PC-3 (cell line): ENCODE measurements at regions not wholly inside any gene's neighbourhood (a gene's known extent, or its start where the extent isn't known, plus 50 kb on each side); places are given as distances from the start of the nearest gene placed in this dataset.

Source experiments
- ATAC-seq: fragments of 200-7000 bp; cut with Tn5 transposase; 2 replicates; pipeline ENCODE4 v1.9.1; 2020; ENCODE audit warnings: mild to moderate bottlenecking, moderate library complexity
- BruUV-seq: library from RNA; stranded (reverse); fragments of 400-500 nt; replicated peaks from 2 replicates; lab custom pipeline; 2021; lab: Mats Ljungman, UMichigan
- CTCF ChIA-PET: fragments of 300-600 bp; sonication (Branson Sonifier 250); formaldehyde crosslinking; loops from one replicate; lab custom pipeline; 2022; ENCODE audit warnings: antibody characterized with exemption; lab: Charles Lee
- POLR2A ChIA-PET: fragments of 300-600 bp; sonication (Branson Sonifier 250); formaldehyde crosslinking; loops from one replicate; lab custom pipeline; 2022; ENCODE audit warnings: antibody characterized with exemption; ENCODE audit not compliant: unreplicated experiment; lab: Charles Lee
- DNase-seq: peaks from one replicate; pipeline ENCODE4 v3.0.0-alpha.2; 2015
- H2AFZ ChIP-seq: fragments of 300-600 bp; sonication (generic); 2 replicates; pipeline ENCODE4 v1.6.0; 2016; ENCODE audit warnings: antibody characterized with exemption, low read length
- H3F3A ChIP-seq: fragments of 300-600 bp; sonication (generic); one replicate; pipeline ENCODE4 v1.6.0; 2017; ENCODE audit warnings: antibody characterized with exemption, low read length, control low read depth, mild to moderate bottlenecking; ENCODE audit not compliant: unreplicated experiment
- H3K27ac ChIP-seq: fragments of 300-600 bp; sonication (generic); 2 replicates; pipeline ENCODE4 v1.5.1; 2016; ENCODE audit warnings: mild to moderate bottlenecking, low read length
- H3K27me3 ChIP-seq: fragments of 300-600 bp; sonication (generic); 2 replicates; pipeline ENCODE4 v1.6.1; 2016; ENCODE audit warnings: low read length, mixed read lengths
- H3K36me3 ChIP-seq: fragments of 300-600 bp; sonication (generic); 2 replicates; pipeline ENCODE4 v1.6.1; 2016; ENCODE audit warnings: low read depth, mixed run types, low read length, mixed read lengths
- H3K4me1 ChIP-seq: fragments of 300-600 bp; sonication (generic); 2 replicates; pipeline ENCODE4 v1.5.1; 2016; ENCODE audit warnings: low read length; ENCODE audit not compliant: insufficient read depth
- H3K4me2 ChIP-seq: fragments of 300-600 bp; sonication (generic); 2 replicates; pipeline ENCODE4 v1.6.0; 2016; ENCODE audit warnings: low read length
- H3K4me3 ChIP-seq: fragments of 300-600 bp; sonication (generic); 2 replicates; pipeline ENCODE4 v1.5.1; 2016; ENCODE audit warnings: mild to moderate bottlenecking, low read length, mixed read lengths
- H3K79me2 ChIP-seq: fragments of 300-600 bp; sonication (generic); 2 replicates; pipeline ENCODE4 v1.6.1; 2017; ENCODE audit warnings: low read length, mixed read lengths
- H3K9ac ChIP-seq: fragments of 300-600 bp; sonication (generic); 2 replicates; pipeline ENCODE4 v1.6.0; 2016; ENCODE audit warnings: mild to moderate bottlenecking, low read length
- H3K9me2 ChIP-seq: fragments of 300-600 bp; sonication (generic); replicated peaks from 2 replicates; pipeline ENCODE4 v1.6.1; 2016; ENCODE audit warnings: mixed run types, low read length, mixed read lengths
- H3K9me3 ChIP-seq: fragments of 300-600 bp; sonication (generic); 2 replicates; pipeline ENCODE4 v1.6.1; 2016; ENCODE audit warnings: low read length, mixed read lengths
- H4K20me1 ChIP-seq: fragments of 300-600 bp; sonication (generic); 2 replicates; pipeline ENCODE4 v1.6.1; 2016; ENCODE audit warnings: low read length, mixed read lengths
- EZH2 ChIP-seq: fragments of 300-600 bp; sonication (generic); IDR thresholded peaks from one replicate; pipeline ENCODE4 v1.6.1; 2017; ENCODE audit warnings: antibody characterized with exemption, mild to moderate bottlenecking, low read length; ENCODE audit not compliant: unreplicated experiment
- EZH2phosphoT487 ChIP-seq: fragments of 300-600 bp; sonication (generic); IDR thresholded peaks from 2 replicates; pipeline ENCODE4 v1.6.1; 2018; ENCODE audit warnings: mild to moderate bottlenecking, antibody characterized with exemption, low read length, borderline replicate concordance
- intact Hi-C: fragments of 100-400 bp; cut with micrococcal nuclease; formaldehyde crosslinking; loops from 2 replicates; pipeline ENCODE4 v1.9.0; 2023
- TF ChIP-seq, protein P1 (sequence below): fragments of 300-600 bp; sonication (generic); conservative IDR thresholded peaks from 2 replicates; pipeline ENCODE4 v1.5.1; 2017; ENCODE audit warnings: antibody characterized with exemption, low read depth, mild to moderate bottlenecking, low read length

GRCh38 chr2:118442046-118442445 is 353.8 kb downstream of the INSIG2 start:
- Histone ChIP-seq H3K9me3 (no peaks in the 10 kb centered on the region), H3K27me3 (no peaks in the 10 kb centered on the region), H3K36me3 (no peaks in the 10 kb centered on the region), H3K9me2 (no peaks in the 10 kb centered on the region), H4K20me1 (no peaks in the 10 kb centered on the region), H3K4me3 (no peak overlapping the region), H3K27ac (no peak overlapping the region), H3F3A (no peaks in the 10 kb centered on the region), H3K4me2 (no peak overlapping the region), H3K9ac (no peak overlapping the region), H2AFZ (no peak overlapping the region), H3K4me1 (peaks cover 12% of the 10 kb centered on the region), H3K79me2 (no peaks in the 10 kb centered on the region)
- BruUV-seq: no TSS peak
- ATAC-seq (no peak), DNase-seq (no peak)
- ChIA-PET POLR2A (no interaction called here), CTCF (no interaction called here)
- intact Hi-C loops: no loop called here
- no peak for TF ChIP-seq EZH2
- TF ChIP-seq EZH2phosphoT487: no peak
- TF ChIP-seq, protein P1, sequence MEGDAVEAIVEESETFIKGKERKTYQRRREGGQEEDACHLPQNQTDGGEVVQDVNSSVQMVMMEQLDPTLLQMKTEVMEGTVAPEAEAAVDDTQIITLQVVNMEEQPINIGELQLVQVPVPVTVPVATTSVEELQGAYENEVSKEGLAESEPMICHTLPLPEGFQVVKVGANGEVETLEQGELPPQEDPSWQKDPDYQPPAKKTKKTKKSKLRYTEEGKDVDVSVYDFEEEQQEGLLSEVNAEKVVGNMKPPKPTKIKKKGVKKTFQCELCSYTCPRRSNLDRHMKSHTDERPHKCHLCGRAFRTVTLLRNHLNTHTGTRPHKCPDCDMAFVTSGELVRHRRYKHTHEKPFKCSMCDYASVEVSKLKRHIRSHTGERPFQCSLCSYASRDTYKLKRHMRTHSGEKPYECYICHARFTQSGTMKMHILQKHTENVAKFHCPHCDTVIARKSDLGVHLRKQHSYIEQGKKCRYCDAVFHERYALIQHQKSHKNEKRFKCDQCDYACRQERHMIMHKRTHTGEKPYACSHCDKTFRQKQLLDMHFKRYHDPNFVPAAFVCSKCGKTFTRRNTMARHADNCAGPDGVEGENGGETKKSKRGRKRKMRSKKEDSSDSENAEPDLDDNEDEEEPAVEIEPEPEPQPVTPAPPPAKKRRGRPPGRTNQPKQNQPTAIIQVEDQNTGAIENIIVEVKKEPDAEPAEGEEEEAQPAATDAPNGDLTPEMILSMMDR: no peak

GRCh38 chr2:118440404-118441098 is 352.3 kb downstream of the INSIG2 start:
- Histone ChIP-seq H3K9ac (no peak overlapping the region), H3K27ac (no peak overlapping the region), H3F3A (no peaks in the 10 kb centered on the region), H3K27me3 (no peaks in the 10 kb centered on the region), H3K9me2 (no peaks in the 10 kb centered on the region), H2AFZ (no peak overlapping the region), H4K20me1 (no peaks in the 10 kb centered on the region), H3K9me3 (no peaks in the 10 kb centered on the region), H3K4me1 (peaks cover 12% of the 10 kb centered on the region), H3K4me3 (no peak overlapping the region), H3K79me2 (no peaks in the 10 kb centered on the region), H3K4me2 (no peak overlapping the region), H3K36me3 (no peaks in the 10 kb centered on the region)
- no TSS peak for BruUV-seq
- TF ChIP-seq EZH2: no peak
- TF ChIP-seq, protein P1: no peak
- TF ChIP-seq EZH2phosphoT487: no peak
- no peak for DNase-seq
- intact Hi-C loops: no loop called here
- no peak for ATAC-seq
- ChIA-PET POLR2A (no interaction called here), CTCF (no interaction called here)

GRCh38 chr2:118437501-118437900 is 349.2 kb downstream of the INSIG2 start:
- Histone ChIP-seq H4K20me1 (no peaks in the 10 kb centered on the region), H3K9me3 (no peaks in the 10 kb centered on the region), H3K79me2 (no peaks in the 10 kb centered on the region), H3K36me3 (no peaks in the 10 kb centered on the region), H3F3A (no peaks in the 10 kb centered on the region), H3K9me2 (no peaks in the 10 kb centered on the region), H2AFZ (no peak overlapping the region), H3K4me1 (no peaks in the 10 kb centered on the region), H3K4me3 (no peak overlapping the region), H3K4me2 (no peak overlapping the region), H3K27ac (no peak overlapping the region), H3K9ac (no peak overlapping the region), H3K27me3 (no peaks in the 10 kb centered on the region)
- no TSS peak for BruUV-seq
- CTCF ChIA-PET: no interaction called here
- DNase-seq (no peak), ATAC-seq (no peak)
- POLR2A ChIA-PET: no interaction called here
- TF ChIP-seq EZH2phosphoT487 (no peak), EZH2 (no peak)
- TF ChIP-seq, protein P1: no peak
- intact Hi-C loops: no loop called here
